HG03064 (cell line): ENCODE measurements at regions not wholly inside any gene's neighbourhood (a gene's known extent, or its start where the extent isn't known, plus 50 kb on each side); places are given as distances from the start of the nearest gene placed in this dataset.

ENCODE experiments used
- ATAC-seq: cut with Tn5 transposase; IDR thresholded peaks from one replicate; pipeline ENCODE4 v1.9.1; 2021; ENCODE audit warnings: low read depth; ENCODE audit not compliant: unreplicated experiment

DNA sequence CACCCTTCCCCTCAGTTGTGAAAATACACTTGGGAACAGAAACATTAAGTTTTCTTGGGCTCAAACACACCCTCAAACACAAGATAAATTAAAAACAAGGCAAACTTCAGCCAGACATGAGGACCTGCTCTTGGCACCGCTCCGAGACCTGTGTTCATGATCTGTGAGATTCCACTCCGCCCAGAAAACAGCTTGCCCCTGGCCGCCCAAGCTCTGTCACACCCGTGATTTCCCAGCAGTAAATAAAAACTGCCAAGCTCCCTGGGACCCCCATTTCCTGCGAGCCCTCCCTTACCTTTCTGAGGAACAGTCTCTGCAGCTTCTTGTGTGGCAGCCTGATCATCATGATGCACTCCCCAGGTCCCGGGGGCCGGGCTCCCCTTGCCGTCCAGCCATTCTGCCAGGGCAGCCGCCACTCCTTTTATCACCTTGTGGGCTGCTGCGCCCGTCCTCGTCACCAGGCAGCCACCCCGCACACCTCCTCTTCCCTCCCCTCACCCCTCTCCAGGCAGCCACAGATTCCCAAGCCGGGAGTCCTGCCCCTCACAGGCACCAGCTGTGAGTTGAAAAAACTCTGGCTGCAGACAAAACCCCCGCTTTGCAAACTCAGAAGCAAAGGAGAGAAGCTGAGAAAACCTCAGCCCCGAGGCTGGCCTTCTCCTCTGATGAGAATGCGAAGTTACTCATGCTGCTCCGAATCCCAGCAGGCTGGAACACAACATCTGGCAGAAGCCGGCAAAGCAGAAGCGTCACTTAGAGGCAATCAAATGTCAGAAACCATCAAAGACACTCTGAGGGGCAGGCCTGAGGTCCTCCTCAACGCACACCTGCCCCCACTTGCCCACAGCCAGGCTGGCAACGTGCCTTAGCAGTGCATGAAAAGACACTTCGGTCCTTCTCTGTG is 130.4 kb upstream of the RPS6KA2 start:
- no peak for ATAC-seq

DNA sequence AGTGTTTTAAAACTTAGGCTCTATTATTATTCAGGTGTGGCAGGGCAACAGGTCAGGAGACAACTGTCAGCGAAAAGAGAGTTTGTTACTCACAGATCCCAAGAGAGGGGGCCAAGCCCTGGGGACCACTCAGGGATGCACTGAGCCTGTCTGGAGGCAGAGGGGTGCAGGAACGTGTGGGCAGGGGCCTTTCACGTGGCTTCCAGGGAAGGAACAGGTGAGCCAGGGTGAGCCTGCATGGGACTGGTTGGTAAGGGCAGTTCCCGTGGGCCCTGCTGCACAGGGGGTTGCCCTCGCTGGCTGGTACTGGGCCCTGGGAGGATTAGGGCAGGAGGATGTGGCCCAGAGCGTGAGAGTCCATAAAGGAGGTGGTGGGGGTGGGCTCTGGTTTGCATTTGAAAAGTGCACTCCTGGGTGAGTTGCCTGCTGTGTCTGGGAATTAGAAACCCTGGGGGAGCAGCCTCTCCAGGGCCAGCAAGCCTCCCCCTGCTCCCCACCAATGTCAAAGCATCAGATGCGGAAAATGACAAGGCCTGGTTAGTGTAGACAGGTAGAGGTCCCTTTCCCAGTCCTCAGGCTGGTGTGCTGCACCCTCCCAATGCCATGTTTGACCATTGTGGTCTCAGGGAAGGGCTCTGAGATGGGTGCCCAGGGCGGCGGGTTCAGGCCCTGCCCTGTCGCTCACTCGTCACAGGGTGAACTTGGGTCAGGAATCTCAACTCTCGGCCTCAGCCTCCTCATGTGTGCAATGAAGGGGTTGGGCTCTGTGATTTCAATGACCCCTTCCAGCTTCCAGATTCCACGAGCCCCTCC is 127.4 kb upstream of the RPS6KA2 start:
- ATAC-seq: no peak

DNA sequence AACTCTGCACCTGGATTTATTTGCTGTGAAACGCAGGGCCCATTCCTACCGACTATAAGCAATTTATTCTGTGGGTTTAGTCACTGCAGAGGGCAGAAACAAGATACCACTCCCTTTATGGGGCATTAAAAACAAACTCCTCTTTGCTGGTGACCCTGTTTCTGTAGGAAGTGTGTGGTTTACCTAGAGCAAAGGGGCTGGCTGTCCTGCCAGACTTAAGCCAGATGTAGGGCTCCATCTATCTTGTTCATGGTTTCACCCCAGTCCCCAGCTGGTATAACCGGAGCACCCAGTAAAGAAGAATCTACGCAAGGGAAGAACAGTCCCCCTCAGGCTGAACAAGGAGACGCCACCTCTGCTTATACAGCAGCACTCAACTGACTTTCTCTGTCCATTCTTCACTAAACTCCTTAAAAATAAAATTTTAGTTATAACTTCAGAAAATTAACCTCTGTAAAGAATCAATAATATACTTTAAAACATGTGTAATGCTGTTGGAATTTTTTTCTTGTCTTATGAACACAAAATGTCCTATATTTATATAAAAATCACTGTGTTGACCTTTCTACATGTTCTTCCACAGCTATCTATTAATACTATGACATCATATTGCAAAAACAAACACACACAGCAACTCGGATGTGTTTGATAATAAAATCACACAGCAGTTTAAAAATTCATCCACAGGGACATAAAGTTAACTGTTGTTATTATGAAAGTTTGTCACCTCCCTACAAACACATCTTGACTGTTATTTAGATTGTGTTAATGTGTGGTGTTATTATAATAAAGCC is 126.1 kb upstream of the RPS6KA2 start:
- no peak for ATAC-seq

DNA sequence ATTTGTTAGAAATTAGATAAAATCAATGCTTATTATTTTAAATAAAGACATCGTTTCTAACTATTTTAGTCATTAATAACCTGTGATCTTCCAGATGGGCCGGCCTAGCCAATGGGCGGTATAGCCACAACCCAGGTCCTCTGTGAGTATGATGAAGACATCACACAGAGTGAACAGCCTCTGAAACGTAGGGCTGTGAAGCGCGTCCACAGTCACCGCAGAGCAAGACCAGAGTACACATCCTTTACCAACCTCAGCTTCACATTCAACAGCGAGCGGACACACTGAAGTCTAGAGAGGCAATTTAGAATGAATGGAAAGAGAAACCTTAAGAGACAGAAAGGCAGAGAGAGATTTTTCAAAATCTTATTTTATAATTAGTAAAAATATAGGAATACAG is 125.0 kb upstream of the RPS6KA2 start:
- peak; percentile 94 for ATAC-seq

DNA sequence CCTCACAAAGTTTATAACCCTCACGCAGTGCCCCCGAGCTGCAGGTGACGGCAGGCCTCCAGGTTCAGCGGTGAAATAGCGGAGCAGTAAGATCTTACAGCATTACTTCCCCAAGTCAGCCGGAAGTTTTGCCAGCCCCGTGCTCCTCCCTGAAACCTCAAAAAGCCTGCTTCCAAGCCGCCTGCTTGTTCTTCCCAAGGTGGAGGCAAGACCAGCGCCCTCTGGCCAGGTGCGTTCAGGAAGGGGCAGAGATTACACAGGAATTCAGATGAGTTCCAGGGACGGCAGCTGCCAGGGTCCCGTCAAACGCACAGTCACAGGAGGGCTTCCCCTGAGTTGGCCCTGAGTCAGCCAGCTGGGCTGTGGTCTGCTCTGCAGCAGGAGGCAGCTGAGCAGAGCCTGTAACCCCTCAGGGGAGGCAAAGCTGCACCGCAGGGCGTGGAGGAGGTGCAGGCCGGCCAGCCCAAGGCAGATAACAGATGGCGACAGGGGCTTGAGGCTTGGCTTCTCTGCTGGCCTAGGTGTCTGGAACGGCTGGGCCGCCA is 124.1 kb upstream of the RPS6KA2 start:
- peak; percentile 86 for ATAC-seq

DNA sequence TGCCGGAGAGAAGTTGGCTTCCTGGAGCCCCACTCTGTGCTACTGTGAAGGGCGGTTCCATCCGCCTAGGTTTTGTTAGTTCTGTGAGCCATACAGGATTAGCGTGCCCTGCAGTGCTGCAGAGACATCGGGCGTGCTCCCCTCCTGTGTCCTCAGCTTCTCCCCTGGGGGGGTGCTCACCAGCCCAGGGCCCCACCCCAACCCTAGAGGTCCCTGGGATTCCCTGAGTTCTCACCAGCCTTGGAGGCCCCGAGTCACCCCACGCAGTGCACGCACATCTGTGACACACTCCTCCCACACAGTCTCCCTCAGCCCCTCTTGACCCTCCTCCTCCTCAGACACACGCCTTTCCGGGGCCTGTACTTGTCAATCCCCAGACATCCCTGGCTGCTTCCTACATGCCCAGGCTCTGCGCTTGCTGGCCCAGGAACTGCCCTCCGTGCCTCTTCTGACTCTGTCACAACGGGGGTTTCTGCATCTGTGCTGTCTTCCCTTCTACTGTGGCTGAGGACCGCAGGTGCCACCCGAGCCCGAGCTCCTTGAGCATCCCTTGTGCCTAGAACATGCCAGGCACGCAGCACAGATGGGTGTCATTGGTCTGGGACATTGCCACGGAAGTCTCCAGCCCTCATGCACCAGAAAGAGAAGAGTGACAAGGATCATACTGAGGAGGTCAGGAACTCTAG is 123.2 kb upstream of the RPS6KA2 start:
- ATAC-seq: no peak

DNA sequence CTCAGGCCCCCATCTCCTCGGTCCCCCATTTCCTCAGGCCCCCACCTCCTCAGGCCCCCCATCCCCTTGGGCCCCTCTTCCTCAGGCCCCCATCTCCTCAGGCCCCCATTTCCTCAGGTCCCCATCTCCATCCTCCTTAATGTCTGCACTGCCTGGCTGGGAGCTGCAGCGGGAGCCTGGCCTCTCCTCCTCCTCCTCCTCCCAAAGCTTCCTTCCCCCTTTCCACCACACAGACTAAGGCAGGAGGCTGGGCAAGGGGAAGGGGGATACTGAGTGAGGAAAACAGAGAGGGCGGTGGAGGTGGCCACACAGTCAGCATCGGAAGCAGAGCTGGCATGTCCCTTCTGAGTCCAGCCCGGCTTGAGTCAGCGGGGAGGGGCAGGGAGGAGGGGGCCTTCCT is 122.6 kb upstream of the RPS6KA2 start:
- no peak for ATAC-seq

DNA sequence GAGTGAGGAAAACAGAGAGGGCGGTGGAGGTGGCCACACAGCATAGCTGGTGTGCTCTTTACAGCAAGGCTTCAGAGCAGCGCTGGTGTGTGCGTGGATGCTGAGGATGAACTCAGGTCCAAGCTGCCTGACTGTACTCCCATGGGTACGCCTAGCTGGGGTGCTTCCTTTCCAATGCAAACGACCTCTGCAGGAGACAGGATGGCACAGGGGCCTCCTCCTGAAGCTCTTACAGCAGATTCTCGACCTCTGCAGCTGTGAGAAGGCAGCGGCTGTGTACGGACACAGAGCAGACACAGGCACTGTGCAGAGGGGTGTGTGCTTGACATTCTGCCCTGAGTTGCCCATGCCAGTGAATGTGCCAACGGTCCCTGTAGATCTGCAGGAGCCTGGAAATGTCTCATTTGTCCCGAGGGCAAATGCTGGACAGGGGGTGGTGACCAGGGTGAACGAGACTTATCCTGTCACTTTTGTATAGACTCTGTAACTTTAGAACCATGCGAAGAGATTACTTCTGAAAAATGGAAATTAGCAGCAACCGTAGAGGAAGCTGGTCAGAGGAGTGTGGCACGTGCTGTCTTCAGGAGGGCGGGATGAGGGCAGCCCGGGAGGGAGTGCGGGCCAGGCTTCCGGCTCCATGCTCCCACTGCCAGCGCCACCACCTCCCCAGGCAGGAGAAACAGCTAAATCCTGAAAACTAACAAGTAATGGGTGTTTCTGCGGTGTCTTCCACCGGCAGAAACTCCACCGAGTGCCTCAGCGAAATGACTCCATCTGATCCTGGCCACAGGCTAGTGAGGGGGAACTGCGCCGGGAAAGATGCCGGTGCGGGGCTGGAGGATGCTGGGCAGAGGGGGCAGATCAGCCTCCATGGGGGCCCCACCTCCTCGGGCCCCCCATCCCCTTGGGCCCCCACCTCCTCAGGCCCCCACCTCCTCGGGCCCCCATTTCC is 120.9 kb upstream of the RPS6KA2 start:
- no peak for ATAC-seq

DNA sequence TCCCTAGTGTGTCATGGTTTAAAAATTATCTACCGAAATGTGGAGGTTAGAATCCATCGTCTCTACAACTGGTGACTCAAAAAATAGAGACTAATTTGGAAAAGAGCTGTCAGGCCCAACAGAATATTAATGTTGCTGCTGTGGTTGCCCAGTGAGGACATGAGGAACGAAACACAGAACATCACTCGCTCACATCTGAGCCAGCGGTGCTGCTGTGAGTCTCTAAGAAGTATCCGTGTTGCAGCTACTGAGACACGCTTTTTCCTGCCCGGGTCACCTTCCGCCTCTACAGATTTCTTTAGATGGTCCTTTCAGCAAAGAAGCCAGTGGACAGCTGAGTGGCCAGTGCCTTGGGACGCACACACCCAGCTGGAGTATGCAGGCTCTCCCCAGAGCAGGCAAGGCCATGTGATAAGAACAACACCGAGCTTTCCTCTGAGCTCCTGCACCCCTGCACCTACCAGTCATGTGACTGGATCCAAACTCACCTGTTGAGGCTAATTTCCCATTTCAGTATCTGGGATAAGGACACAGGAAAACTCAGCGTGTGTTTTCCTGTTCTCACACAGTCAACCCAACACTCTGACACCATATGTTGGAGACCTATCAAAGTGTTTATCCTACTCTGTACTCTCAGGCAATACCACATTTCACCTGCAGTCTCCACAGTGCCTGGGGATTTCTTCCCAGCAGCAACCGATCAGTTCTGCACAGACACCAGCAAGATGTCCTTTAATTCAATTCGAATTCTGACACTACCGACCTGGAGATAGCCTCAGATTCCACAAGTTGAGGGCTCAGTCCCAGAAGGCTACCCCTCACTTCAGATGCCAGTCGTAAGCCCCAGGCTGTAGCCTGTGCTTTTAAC is 119.0 kb upstream of the RPS6KA2 start:
- no peak for ATAC-seq

DNA sequence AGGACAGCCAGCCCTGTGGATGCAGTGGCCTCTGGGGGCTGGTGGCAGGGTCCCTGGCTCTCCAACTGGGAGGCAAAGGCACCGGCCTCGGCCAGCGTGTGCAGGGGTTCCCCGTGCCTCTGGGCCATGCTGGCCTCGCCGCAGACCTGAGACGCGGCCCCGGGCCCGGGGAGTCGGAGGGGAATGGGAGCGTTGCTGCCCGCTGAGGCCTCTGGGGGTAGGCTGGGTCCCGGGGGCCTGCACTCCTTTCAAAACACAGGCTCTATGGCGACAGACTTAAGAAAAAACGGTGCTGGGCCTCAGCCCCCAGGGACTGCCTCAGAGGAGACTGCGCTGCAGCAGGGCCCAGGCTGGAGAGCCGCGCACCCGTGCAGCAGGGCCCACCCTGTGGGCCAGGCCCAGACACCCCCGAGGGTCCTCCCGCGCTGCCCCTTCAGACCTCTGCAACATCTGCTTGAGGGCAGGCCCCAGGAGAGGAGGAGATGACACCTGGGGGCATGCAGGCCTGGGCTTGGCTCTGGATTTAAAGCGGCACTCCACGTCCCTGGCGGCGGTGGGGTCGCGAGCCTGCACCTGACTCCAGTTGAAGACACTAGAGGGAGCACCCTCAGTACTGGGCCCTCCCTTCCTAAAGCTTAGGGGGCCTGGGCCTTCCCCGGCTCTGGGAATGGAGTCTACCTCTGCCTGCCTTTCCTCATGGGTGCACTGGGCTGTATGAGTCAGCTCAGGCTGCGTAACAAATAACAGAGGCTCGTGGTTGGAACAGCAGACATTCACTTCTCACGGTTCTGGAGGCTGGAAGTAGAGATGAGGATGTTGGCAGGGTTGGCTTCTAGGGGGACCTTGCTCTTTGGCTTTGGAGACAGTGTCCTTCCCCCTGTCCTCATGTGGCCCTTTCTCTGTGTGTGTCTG is 117.4 kb upstream of the RPS6KA2 start:
- no peak for ATAC-seq

DNA sequence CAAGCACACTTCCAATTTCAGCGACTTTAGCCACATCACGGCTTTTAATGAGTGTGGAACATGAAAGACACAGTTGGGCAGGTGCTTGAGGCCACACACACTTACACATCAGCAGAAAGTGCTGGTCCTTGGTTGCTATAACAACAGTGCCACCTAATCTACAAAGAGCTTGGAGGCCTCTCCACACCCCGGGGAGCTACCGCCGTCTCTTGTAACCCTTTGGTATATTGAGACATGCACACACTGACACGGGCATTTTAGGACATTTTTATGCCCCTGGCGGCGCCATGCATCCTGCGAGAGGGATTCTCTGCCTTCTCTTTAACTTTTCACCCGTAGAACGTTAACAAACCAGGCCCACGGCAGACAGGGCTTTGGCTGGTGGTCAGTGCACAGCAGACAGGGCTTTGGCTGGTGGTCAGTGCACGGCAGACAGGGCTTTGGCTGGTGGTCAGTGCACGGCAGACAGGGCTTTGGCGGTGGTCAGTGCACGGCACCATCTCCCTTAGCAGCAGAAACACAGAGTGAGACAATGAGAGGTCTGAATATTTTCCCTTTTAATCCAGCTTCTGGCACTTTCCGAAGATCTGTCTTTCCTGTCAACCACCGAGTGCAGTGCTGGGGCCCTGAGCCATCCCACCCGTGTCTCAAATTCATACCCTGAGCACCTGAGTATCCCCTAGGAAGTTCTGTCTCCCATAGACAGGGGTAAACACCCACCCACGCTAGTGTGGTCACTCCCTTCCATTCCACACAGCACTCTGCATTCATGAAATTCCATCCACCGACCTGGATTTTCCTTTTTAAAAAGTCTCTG is 116.6 kb upstream of the RPS6KA2 start:
- no peak for ATAC-seq

DNA sequence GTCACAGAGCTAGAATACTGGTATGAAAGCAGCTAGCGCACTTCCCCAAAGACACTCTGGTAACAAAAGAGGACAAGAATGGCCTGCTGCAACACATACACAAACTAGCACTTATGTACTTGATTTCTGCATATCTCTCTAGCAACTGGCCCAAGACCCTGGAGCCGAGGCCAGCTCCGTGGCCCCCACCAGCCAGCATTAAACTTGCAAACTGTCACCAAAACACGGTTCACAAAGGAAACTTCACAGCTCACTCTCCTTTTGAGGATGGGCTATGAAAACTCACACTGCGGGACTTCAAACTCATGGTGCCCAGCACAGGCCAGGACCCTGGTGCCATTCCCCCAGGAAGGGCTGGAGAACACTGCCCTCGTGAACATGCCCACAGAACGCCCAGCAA is 115.9 kb upstream of the RPS6KA2 start:
- no peak for ATAC-seq

DNA sequence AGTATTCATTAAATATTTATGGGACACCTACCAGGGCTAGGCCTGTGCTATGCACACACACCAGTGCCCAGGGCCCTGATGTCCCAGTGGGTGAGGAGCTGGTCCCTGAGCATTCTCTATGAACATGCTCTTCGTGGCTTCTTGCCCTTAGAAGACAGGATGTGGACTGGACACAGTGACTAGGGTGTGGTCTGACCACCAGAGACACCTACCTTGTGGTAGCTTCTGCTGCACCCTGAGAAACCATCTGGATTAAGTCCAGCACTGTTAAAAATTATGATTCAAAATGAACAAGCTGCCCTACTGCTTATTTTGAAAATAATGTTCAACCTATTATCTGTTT is 112.9 kb upstream of the RPS6KA2 start:
- no peak for ATAC-seq

DNA sequence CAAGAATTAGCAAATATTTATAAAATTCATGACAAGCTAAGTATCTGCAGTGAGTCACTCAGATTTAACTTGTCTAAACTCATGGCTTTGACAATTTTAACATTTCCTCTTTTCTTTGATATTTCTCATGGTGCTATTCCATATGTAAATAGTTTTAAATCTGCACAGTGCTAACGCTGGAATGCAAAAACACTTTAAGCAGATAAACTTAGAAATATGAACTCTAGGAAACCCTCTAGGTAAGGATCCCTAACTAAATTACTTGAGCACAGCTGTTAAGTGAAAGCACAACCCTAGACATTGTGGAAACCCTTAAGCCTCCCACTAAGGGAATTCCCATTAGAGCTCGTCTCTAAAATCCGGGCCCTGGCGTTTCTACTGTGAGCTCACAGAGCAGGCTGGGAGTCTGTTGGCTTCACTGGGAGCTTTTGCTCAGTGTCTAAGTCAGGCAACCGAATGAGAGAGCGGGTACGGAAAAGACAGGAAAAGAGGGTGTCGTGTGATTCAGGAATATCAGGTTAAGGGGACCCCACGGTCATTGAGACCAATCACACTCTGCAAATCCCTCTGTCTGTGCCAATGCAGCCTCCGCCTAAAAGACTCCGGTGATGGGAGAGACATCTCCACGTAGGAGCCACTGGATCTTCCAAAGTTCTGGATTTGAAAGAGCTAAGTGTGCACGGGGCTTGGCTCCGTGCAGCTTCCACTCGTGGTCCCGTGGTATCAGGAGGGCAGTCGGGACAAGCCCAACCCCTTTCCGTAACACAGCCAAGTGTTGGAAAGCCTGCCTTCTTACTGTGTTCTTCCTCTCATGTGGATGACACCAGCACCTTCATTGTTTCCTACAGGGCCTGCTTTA is 112.3 kb upstream of the RPS6KA2 start:
- no peak for ATAC-seq

DNA sequence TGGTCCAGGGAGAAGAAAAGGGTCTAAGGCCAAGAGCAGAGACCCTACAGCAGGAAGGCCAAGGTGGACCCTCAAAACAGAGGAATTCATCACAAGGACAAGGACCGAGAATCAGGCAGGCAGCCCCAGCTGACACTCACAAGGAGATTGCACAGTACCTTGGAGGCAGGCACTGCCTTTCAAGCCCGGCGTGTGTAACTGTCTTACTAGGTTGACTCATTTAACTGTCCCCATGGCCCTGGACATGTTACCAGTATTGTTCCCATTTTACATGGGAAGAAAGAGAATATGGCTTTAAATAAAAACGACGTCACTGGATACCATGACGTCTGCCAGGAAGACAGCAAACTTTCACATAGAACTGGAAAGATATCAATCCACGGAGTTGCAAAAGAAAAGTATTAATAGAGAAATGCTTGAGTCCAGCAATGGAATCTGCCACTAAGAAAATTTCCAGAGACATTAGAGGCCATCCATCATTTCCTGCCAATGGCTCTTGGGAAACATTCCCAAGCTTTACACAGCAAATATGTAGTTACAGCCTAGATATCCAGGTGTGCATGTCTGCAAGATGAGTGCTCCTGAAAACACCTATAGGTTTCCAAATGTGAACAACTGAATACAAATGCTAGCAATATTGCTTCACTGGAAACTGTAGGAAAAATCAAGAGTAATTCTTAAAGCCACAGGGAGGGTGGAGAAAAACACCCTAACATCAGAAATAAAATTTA is 111.5 kb upstream of the RPS6KA2 start:
- ATAC-seq: no peak
